Choroid plexus epithelial cell (primary cell): ENCODE measurements at regions not wholly inside any gene's neighbourhood (a gene's known extent, or its start where the extent isn't known, plus 50 kb on each side); places are given as distances from the start of the nearest gene placed in this dataset.

Experiments used
- DNase-seq: peaks from one replicate; pipeline ENCODE4 v3.0.0-alpha.2; 2010; ENCODE audit warnings: low read depth
- H3K4me3 ChIP-seq: 2 replicates; pipeline ENCODE4 v1.5.1; 2011; ENCODE audit warnings: low read depth, mild to moderate bottlenecking, control low read depth, low read length, moderate library complexity
- CTCF ChIP-seq: conservative IDR thresholded peaks from 2 replicates; pipeline ENCODE4 v1.5.1; 2011; ENCODE audit warnings: low read depth, mild to moderate bottlenecking, control low read depth, inconsistent platforms, low read length, moderate library complexity

GRCh38 chr7:67754651-67755050 is 758.0 kb downstream of the TYW1 start:
- H3K4me3 ChIP-seq: no peak overlapping the region
- no peak for TF ChIP-seq CTCF
- DNase-seq: no peak

- no peak for DNase-seq
- TF ChIP-seq CTCF: no peak
- no peak overlapping the region for H3K4me3 ChIP-seq
Observed at GRCh38 chr7:67758551-67758950, 761.9 kb downstream of the TYW1 start.

- no peak for TF ChIP-seq CTCF
- no peak overlapping the region for H3K4me3 ChIP-seq
- no peak for DNase-seq
Observed at GRCh38 chr7:67760971-67761370, 764.3 kb downstream of the TYW1 start.

GRCh38 chr7:67762516-67762915 is 765.9 kb downstream of the TYW1 start:
- no peak for TF ChIP-seq CTCF
- H3K4me3 ChIP-seq: no peak overlapping the region
- no peak for DNase-seq

GRCh38 chr7:67764289-67764688 is 767.7 kb downstream of the TYW1 start:
- no peak overlapping the region for H3K4me3 ChIP-seq
- no peak for TF ChIP-seq CTCF
- DNase-seq: no peak

GRCh38 chr7:67765481-67766175 is 769.0 kb downstream of the TYW1 start:
- DNase-seq: no peak
- no peak for TF ChIP-seq CTCF

GRCh38 chr7:67766906-67767410 is 770.3 kb downstream of the TYW1 start:
- H3K4me3 ChIP-seq: no peak overlapping the region
- no peak for TF ChIP-seq CTCF
- DNase-seq: no peak

More at GRCh38 chr7:67765481-67766175, 769.0 kb downstream of the TYW1 start:
- H3K4me3 ChIP-seq: no peak overlapping the region
